ENCODE measurements at regions not wholly inside any gene's neighbourhood (a gene's known extent, or its start where the extent isn't known, plus 50 kb on each side); places are given as distances from the start of the nearest gene placed in this dataset.

DNA sequence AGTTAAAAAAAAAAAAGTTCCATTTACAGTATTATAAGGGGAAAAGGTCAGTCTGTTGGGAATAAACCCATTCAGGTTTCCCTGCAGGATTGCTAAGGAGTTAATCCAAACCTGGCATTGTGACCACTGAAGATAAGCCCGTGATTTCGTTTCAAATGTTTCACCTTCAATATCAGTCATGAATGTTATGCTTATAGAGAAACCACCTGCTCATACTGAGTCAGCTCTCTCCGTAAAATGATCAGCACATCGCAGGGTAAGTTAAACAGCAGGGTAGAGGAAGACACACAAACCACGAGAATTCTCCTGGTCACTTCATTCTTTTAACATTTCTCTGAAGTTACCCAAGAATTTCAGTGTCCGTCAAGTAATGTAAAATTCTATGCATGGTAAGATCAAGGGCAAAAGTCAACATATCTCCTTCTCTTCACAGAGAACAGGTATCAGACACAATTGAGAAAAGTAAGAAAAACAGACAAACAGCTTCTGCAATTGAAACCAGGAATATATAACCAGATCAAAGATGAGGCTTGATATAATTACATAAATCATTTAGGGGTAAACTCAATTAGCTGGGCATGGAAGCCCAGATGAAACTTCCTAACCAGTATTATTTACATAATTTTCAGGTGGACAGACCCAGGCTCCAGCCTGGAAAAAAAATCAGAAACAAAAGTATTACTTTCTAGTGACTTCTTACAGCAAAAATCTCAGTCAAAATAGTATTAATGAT, 67.6 kb upstream of the ARHGEF3 start:
- in situ Hi-C loops (cut with HindIII; ENCODE audit: low pct_unique_long_range_greater_than_20kb, low sequenced_read_pairs) (no loop called here), intact Hi-C loops (cut with micrococcal nuclease; ENCODE audit: unreplicated experiment) (no loop called here)
- CTCF ChIA-PET = interaction anchor here (0.5 kb wide), 1 partner anchor 178 kb away, joined by 4 read pairs; no protein-coding TSS in a partner anchor
- no TSS peak for BruUV-seq (replicated peaks)
- Histone ChIP-seq H3K4me3 (ENCODE audit: low read depth in 2 of 2, low read length in 2 of 2) (no peak overlapping the region), H3K36me3 (ENCODE audit: control insufficient read depth, insufficient read depth, low read length) (no peaks in the 10 kb centered on the region), H3K9me3 (ENCODE audit: control insufficient read depth, insufficient read depth, low read depth, low read length) (no peaks in the 10 kb centered on the region), H3K4me1 (ENCODE audit: control insufficient read depth, insufficient read depth, low read length) (no peaks in the 10 kb centered on the region; the same call in 1 of the 2 replicates), H3K27ac (ENCODE audit: low read length) (no peak overlapping the region), H3K27me3 (ENCODE audit: control insufficient read depth, insufficient read depth, low read length) (no peaks in the 10 kb centered on the region)
- DNase-seq (ENCODE audit: low read depth, low spot score) (no peak), ATAC-seq (no peak)
- POLR2A ChIA-PET = no interaction called here
- no peak for TF ChIP-seq POLR2AphosphoS5 (IDR thresholded peaks at IDR 0.05; ENCODE audit: low read depth, low read length)
- no peak for TF ChIP-seq CTCF (IDR thresholded peaks at IDR 0.05)
- TF ChIP-seq TCF7L2 (IDR thresholded peaks at IDR 0.05; ENCODE audit: low read depth, low read length) = no peak
- no peak for TF ChIP-seq REST (IDR thresholded peaks at IDR 0.05; ENCODE audit: insufficient read depth in 1 of 2, low read depth in 2 of 2, low read length in 1 of 2)
- TF ChIP-seq SIN3A (IDR thresholded peaks at IDR 0.05; ENCODE audit: borderline replicate concordance, insufficient read depth, low read depth, low read length) = no peak

- no TSS peak for BruUV-seq (replicated peaks)
- Histone ChIP-seq H3K4me1 (ENCODE audit: control insufficient read depth, insufficient read depth, low read length) (no peaks in the 10 kb centered on the region), H3K27ac (ENCODE audit: low read length) (no peak overlapping the region), H3K27me3 (ENCODE audit: control insufficient read depth, insufficient read depth, low read length) (no peaks in the 10 kb centered on the region), H3K4me3 (ENCODE audit: low read depth in 2 of 2, low read length in 2 of 2) (no peak overlapping the region), H3K36me3 (ENCODE audit: control insufficient read depth, insufficient read depth, low read length) (no peaks in the 10 kb centered on the region), H3K9me3 (ENCODE audit: control insufficient read depth, insufficient read depth, low read depth, low read length) (no peaks in the 10 kb centered on the region)
- CTCF ChIA-PET = no interaction called here
- in situ Hi-C loops (cut with HindIII; ENCODE audit: low pct_unique_long_range_greater_than_20kb, low sequenced_read_pairs) = no loop called here
- intact Hi-C loops (cut with micrococcal nuclease; ENCODE audit: unreplicated experiment) = no loop called here
- POLR2A ChIA-PET = no interaction called here
- ATAC-seq (no peak), DNase-seq (ENCODE audit: low read depth, low spot score) (no peak)
- no peak for TF ChIP-seq POLR2AphosphoS5 (IDR thresholded peaks at IDR 0.05; ENCODE audit: low read depth, low read length)
- TF ChIP-seq SIN3A (IDR thresholded peaks at IDR 0.05; ENCODE audit: borderline replicate concordance, insufficient read depth, low read depth, low read length) = no peak
- no peak for TF ChIP-seq CTCF (IDR thresholded peaks at IDR 0.05)
- TF ChIP-seq TCF7L2 (IDR thresholded peaks at IDR 0.05; ENCODE audit: low read depth, low read length) = no peak
- TF ChIP-seq REST (IDR thresholded peaks at IDR 0.05; ENCODE audit: insufficient read depth in 1 of 2, low read depth in 2 of 2, low read length in 1 of 2) = no peak
These were observed 67.0 kb upstream of the ARHGEF3 start for GRCh38 chr3:56868706-56869105.
